LoVo (cell line): ENCODE measurements at regions not wholly inside any gene's neighbourhood (a gene's known extent, or its start where the extent isn't known, plus 50 kb on each side); places are given as distances from the start of the nearest gene placed in this dataset.
A peak's percentile ranks its signal among the peaks of the same experiment; 100 is the strongest.

ENCODE experiments used
- DNase-seq: peaks from one replicate; pipeline ENCODE4 v3.0.0-alpha.2; 2016; ENCODE audit warnings: low spot score

- DNase-seq, result no peak
These were observed 293.5 kb downstream of the UTRN start for GRCh38 chr6:144578385-144579350.

DNA sequence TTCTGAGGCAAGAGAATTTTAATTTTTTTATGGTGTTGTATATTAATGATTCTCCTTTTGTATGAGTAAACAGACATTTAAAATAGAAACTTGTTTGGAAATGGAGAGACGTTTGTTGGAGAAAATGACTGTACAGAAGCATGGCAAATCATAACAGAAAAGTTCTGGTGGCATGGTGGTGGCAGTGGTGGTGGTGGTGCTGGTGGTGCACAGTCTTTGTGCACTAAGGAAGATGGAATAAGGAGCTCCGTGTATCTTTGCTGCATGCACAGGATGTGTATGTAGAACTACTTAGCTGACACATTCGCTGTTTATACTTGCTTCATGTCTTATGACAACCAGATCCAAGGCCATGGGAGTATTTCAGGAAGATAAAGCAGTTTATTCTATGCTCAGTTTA lies 294.9 kb downstream of the UTRN start:
- no peak for DNase-seq

DNA sequence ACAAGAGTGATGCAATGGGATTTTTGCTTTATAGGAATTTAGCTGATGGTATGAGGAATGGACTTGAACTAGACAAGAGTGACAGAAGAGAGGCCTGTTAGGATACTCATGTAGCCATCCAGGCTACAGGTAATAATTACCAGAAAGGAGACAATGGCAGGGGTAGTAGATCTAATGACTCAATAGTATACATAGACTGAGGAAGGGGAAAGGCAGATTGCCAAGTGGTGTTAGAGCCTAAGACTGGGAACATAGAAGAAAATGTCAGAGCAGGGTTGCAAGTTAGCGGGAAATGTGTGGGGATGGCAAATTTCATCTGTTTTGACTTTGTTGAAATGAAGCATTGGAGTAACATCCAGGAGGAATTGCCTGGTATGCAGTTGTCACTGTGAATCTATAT lies 295.6 kb downstream of the UTRN start:
- DNase-seq, result no peak

DNA sequence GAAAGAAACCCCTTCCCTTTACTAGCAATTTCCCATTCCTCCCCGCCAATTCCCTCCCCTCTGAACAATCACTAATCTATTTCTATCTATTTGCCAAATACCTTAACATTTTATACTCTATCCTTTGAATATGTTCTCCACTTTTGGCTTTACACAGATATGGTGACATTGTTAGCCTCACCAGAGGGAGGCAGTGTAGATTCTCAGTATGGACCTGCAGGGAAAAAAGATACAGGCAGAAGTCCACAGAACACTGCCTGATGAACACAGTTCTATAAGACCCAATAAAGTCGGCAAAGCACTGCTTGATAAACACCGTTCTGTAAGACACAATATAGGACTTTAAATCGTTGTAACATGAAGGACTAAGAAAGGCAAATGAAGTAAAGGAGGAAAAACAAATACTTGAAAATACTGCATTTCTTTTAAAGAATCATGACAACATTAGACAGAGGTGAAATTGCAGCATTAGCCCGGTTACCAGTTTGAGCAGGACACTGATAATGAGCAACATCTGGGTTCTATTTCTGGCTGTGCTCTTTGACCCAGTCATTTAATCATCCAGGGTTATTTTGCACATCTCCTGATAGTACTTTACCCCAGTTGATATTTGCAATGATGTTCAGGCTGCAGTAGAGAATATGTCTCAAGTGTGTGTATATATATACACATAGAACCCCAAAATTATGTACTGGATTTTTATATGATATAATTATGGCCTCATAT lies 296.8 kb downstream of the UTRN start:
- DNase-seq, result no peak

DNA sequence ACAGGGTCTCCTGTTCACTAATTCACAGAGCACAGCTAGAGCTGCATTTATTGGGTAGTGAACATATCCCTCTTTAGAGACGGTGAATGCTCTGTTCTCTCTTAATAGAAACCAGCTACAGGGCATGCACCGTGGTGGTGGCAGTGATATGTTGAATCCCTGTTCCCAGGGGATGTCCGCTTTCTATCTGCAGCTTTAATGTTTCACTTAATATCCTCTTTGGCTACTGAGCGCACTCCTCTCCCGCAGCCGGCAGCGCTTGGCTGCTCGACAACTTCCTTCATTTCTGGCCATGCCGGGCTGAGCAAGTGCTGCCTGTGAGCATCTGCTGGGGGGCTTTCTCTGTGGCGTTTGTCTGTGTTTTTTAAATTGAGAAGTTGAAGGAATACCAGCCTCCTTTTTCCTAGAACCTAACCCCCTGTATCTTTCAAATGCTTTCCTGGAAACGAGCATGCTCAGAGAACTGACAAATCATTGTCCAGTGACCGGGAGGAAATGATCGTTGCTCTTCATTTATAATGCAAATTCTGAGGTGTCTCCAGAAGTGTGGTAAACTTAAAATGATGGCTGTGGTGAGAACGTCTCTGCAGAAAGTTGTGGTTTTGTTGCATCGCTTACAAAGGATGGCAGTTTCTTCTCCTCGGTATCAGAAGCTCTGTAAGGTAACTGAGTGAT lies 297.9 kb downstream of the UTRN start:
- DNase-seq, result no peak

DNA sequence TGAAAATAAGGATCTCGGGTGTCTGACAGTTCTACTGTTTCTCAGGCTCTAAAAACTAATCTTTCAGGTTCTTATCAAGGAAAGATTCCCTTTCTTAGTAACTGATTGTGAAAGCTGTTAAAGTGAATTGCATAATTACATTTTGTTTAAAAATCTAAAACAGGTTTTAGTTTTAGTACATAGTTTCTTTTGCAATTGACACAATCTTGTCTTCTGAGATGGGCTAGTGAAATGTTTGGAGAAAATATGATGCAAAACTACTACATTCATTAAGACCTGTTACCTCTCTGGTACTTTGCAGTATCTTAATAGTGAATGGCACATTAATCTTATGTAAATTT lies 298.4 kb downstream of the UTRN start:
- DNase-seq, result no peak

GRCh38 chr6:144585217-144585814 lies 300.2 kb downstream of the UTRN start:
- peak; percentile 58 for DNase-seq

- no peak for DNase-seq
These were observed 301.9 kb downstream of the UTRN start for GRCh38 chr6:144586986-144587385.

DNA sequence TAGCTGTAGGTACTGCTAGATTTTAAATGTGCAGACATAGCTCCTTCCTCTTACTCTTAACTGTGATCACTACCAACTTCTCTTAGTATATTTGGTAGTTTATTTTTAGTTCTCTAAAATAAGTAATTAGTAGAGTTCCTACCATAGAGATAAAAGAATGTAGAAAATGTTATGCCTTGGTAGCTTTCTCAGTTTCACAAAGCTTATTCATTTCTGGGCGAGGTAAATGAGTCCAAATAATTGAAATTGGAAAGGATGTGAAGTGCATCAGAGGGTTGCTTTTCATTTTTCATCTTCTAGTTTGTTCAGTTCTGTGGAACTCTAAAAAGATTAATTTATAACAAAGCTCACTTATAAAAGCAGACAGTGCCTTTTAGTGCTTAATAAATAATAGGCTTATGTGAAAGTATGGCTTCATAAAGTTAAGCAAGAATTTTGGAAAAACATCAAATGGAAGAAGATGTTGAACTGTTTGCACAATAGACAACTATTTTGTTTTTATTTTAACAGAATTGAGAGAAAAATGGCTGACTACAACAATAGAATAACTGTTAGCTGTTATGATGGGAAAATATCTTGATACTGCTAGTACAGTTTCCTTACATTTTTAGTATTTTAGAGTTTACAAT lies 303.7 kb downstream of the UTRN start:
- DNase-seq, result no peak

DNA sequence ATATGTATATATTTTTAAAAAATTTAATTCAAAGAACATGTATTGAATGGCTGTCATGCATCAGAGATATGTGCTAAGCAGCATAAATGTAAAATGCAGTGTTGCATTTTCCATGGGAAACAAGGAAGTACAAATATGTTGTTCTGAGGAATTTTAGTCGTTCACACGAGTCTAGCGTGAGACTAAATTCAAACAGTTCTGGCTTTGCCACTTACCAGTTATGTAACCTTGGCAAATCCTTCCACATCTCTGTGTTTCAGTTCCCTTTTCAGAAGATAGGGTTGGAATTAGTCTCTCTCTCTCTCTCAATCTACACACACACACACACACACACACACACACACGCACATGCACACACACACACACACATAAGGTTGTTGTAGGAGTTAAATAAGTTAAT lies 305.4 kb downstream of the UTRN start:
- no peak for DNase-seq

DNA sequence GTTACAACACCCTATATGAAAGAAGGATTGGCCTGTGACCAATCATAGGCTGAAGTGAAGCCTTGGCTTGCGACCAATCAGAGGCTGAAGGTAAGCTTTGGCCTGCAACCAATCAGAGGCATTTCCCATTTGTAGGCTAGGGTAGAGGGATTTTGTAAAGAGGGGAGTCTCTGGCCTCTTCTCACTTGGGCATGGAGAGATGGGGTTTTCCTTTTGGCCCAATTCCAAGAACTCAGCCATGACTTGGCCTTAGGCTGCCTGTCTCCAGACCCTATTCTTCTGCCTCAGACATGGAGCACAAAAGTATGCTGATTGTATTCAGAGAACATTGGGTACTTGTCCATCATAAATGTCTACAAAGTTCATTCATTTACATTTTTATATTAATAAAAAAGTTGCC lies 308.3 kb downstream of the UTRN start:
- no peak for DNase-seq

- DNase-seq, result no peak
These were observed 309.4 kb downstream of the UTRN start for GRCh38 chr6:144594585-144594984.

GRCh38 chr6:144595266-144595665 lies 310.1 kb downstream of the UTRN start:
- DNase-seq, result no peak

- DNase-seq, result no peak
These were observed 312.4 kb downstream of the UTRN start for GRCh38 chr6:144597511-144597910.

- no peak for DNase-seq
These were observed 314.5 kb downstream of the UTRN start for GRCh38 chr6:144599615-144600014.

DNA sequence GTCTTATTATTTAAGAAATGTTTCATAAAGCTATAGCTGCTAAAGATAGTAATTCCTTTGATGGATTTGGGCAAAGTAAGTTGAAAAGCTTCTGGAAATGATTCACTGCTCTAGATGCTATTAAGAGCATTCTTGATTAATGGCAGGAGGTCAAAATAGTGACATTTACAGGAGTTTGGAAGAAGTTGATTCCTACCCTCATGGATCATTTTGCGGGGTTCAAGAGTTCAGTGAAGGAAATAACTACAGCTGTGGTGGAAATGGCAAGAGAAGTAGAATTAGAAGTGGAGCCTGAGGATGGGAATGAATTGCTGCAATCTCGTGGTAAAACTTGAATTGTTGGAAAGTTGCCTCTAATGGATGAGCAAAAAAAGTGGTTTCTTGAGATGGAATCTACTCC lies 316.1 kb downstream of the UTRN start:
- no peak for DNase-seq

GRCh38 chr6:144602523-144603180 lies 317.5 kb downstream of the UTRN start:
- DNase-seq, result no peak

GRCh38 chr6:144606083-144606482 lies 320.9 kb downstream of the UTRN start:
- no peak for DNase-seq

DNA sequence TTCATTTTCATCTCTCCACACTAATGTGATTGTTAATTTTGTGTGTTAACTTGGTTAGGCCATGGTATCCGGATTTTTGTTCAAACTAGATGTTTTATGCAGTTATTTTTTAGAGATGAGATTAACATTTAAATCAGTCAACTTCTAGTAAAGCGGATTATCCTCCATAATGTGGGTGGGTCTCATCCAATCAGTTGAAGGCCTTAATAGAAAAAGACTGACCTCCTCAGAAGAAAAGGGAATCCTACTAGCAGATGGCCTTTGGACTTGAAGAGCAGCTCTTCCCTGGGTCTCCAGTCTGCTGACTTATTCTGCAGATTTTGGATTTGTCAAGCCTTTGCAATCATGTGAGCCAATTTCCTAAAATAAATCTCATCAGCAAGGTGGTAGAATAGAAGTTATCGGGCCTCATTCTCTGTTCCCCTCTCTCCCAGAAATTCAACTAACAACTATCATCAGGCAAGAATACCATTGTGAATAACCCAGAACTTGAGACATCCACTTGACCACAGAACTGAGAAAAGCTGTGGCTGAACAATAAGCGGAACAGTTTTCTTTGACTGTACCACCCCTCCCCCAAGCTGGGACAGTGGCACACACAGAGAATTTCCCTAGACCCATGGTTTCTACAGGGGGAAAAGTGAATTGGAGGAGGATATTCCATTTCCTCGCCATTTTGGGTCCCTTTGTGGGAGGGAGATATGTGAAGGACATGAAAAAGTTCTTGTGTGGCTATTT lies 323.0 kb downstream of the UTRN start:
- DNase-seq, result no peak

GRCh38 chr6:144612811-144613210 lies 327.7 kb downstream of the UTRN start:
- no peak for DNase-seq

DNA sequence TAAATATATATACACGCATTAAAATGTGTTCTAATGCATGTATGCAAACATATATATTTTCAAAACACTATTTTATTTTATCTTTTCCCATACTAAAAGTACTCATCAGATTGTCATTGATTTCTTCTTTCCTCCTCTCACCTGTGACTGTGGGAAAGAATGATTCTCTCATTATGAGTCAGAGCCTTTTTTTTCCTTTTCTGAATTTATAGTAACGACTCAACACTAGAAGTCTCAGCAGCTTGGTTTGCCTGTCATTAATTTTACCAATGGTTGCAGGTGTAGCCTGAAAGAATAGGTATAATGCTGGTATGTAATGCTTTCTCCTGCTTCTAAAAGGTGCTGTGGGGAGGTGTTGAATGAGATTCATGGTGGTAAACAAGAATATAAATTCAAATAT lies 328.7 kb downstream of the UTRN start:
- DNase-seq, result no peak
